HG02840 (cell line): ENCODE measurements at regions not wholly inside any gene's neighbourhood (a gene's known extent, or its start where the extent isn't known, plus 50 kb on each side); places are given as distances from the start of the nearest gene placed in this dataset.
"Not testable (repeated sequence)": the region's sequence is repeated elsewhere in the genome, so short reads cannot be mapped to it uniquely, and the experiment has no call there.

Source experiments
- ATAC-seq: cut with Tn5 transposase; IDR thresholded peaks from one replicate; pipeline ENCODE4 v1.9.1; 2021; ENCODE audit warnings: mild to moderate bottlenecking, moderate library complexity, moderate number of reproducible peaks; ENCODE audit not compliant: unreplicated experiment, low FRiP score

GRCh38 chr14:43647302-43647701 lies 859.8 kb downstream of the FSCB start:
- ATAC-seq, result no peak

DNA sequence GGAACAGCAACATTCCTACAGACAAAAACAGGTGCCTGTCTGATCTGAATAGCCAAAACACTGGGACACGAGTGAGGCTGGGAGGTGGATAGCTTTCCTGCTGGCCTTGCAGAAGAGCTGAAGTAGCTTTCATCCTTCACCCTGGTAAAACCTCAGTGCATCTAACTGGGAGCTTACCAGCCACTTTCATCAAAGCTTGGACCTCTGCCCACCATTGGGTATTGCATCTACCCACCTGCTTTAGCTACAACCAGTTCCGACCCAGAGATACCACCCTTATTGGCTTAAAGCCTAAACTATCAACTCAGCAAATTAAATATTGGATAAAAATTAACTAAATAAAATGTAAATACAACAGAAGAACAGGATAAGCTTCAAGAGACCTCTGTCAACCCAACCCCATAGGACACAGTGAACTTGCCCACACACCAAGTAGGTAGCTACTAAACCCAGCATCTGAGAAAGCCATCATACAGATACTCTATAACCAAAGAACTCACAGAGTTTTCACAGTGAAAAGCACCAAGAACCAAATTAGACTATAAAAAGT lies 866.3 kb downstream of the FSCB start:
- no peak for ATAC-seq

GRCh38 chr14:43625294-43625693 lies 881.8 kb downstream of the FSCB start:
- ATAC-seq, result no peak

GRCh38 chr14:43621282-43621681 lies 885.8 kb downstream of the FSCB start:
- no peak for ATAC-seq

GRCh38 chr14:43595096-43595772 lies 911.8 kb downstream of the FSCB start:
- no peak for ATAC-seq

- ATAC-seq, result no peak
Measured at GRCh38 chr14:43591776-43592175, 915.3 kb downstream of the FSCB start.

GRCh38 chr14:43587183-43587582 lies 919.9 kb downstream of the FSCB start:
- ATAC-seq, result no peak

GRCh38 chr14:43579671-43580070 lies 927.4 kb downstream of the FSCB start:
- ATAC-seq, result no peak

DNA sequence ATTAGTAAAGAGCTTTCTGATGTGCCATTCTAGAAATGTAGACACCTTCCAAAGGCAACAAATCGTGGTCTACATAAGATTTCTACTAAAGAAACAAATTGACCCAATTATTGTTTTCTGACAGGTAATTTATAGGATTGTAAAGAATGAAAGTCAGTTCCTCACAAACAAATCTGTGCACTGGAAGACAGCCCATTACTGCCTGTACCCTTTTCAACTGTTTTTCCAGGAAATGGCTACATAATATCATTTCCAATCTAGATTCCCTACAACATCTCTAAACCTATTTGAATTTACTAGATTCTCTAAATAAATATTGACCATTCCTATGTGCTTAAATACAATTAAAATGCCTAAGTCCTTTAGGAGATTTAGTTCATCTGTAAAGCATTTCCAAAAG lies 939.1 kb downstream of the FSCB start:
- no peak for ATAC-seq

- no peak for ATAC-seq
Measured at GRCh38 chr14:43548368-43548767, 958.7 kb downstream of the FSCB start.

DNA sequence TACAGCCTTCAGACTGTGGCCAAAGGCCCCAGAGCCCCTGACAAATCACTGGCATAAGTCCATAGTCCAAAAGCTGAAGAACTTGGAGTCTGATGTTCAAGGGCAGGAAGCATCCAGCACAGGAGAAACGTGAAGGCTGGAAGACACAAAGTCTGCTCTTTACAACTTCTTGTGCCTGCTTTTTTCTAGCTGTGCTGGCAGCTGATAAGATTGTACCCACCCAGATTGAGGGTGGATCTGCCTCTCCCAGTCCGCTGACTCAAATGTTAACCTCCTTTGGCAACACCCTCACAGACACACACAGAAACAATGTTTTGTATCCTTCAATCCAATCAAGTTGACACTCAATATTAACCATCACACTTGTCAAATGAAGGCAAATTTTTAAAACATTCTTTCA lies 959.5 kb downstream of the FSCB start:
- ATAC-seq, result not testable (repeated sequence)

DNA sequence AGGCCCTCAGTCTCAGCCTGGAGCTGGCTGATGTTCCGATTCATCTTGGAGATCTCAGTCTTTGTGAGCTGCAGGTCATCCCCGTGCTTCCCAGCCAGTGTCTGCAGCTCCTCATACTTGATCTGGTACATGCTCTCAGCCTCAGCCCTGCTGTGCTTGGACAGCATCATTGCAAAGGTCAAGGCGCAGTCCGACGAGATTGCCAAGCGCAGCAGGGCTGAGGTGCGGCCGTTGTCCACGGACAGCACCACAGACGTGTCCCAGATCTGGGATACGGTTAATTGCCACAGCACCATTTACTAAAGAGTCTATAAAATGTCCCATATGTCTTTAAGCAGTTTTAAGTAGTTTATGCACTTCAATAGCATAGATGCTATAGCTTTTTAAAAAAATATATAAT lies 965.7 kb downstream of the FSCB start:
- no peak for ATAC-seq

DNA sequence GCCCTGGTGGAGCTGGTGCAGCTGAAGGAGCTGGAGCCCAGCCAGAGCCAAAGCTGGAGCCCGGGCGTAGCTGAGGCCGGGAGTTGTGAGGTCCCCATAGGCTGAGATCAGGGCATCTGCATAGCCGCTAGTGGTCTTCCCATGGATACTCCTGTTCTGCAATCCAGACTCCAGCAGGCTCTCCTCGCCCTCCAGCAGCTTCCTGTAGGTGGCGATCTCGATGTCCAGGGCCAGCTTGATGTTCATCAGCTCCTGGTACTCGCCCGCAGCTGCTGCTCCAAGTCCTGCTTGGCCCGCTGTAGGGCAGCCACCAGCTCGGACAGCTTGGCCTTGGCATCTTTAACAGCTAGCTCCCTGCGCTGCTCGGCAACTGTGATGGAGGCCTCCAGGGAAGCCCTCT lies 966.1 kb downstream of the FSCB start:
- no peak for ATAC-seq

- no peak for ATAC-seq
Measured at GRCh38 chr14:43539210-43539609, 967.9 kb downstream of the FSCB start.

GRCh38 chr14:43535231-43535838 lies 971.7 kb downstream of the FSCB start:
- ATAC-seq, result no peak

- ATAC-seq, result no peak
Measured at GRCh38 chr14:43532825-43533416, 974.2 kb downstream of the FSCB start.

GRCh38 chr14:43528321-43528720 lies 978.8 kb downstream of the FSCB start:
- no peak for ATAC-seq

DNA sequence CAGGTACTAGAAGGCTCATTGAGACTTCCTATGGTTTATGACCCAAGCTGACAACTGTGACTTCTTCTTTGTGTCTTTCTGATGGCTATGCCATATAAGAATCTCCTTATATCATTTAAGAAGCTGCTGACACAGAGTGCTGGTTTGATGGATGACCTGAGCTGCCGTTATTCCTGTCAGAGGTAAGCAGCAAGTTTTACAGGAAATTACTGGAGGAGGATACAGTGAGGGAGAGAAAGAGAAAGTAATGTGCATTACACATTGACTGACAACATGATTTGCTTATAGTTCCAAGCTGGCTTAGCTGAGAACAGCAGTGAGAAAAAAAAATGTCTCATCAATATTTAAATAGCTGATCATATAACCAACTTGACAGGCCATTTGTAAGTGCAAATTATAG lies 981.4 kb downstream of the FSCB start:
- no peak for ATAC-seq

DNA sequence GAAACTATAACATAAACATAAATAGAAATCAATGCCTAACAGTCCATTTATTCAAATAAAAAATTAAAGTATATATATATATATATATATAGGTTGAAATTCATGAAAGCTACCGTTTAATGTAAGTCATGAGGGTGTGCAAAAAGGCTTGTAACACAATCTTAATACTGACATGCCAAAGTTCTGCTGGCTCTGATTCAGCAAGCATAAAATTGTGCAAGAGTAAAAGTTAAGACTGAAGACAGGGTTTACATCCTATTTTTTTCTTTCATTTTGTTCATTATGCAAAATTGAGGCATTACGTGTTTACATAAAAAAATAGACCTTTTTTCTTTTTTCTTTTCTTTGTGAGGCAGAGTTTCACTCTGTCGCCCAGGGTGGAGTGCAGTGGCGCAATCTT lies 984.2 kb downstream of the FSCB start:
- ATAC-seq, result no peak

- no peak for ATAC-seq
Measured at GRCh38 chr14:43522191-43522590, 984.9 kb downstream of the FSCB start.

DNA sequence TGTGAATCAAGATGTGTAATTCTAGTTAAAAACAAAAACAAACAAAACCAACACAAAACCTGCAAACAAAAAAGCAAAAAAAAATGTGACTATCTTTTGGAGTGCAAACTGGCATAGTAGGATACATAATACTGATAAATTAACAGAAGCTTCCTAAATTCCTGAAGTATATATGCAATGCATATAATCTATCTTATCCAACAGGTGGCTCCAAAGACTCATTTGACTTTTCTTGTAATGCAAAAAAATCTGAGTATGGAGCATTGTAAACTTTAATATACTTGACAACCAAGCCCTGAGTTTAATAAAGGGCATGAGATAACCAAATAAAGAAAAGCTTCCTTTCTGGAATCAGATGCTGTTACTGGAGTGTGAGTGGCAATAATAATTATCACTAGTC lies 1003.6 kb downstream of the FSCB start:
- no peak for ATAC-seq

GRCh38 chr14:43492359-43492758 lies 1014.7 kb downstream of the FSCB start:
- ATAC-seq, result not testable (repeated sequence)
